Ishikawa (cell line): ENCODE measurements at regions not wholly inside any gene's neighbourhood (a gene's known extent, or its start where the extent isn't known, plus 50 kb on each side); places are given as distances from the start of the nearest gene placed in this dataset.

Source experiments
- CEBPB ChIP-seq: IDR thresholded peaks from 2 replicates; pipeline ENCODE4 v1.6.1; 2012
- EP300 ChIP-seq: IDR thresholded peaks from 2 replicates; pipeline ENCODE4 v1.6.1; 2012; ENCODE audit warnings: borderline replicate concordance
- FOXM1 ChIP-seq: IDR thresholded peaks from 2 replicates; pipeline ENCODE4 v1.6.1; 2012; ENCODE audit warnings: low read depth, borderline replicate concordance
- MAX ChIP-seq: IDR thresholded peaks from 2 replicates; pipeline ENCODE4 v1.6.1; 2012
- REST ChIP-seq: IDR thresholded peaks from 2 replicates; pipeline ENCODE4 v1.6.1; 2012; ENCODE audit warnings: low read depth, mild to moderate bottlenecking
- TAF1 ChIP-seq: IDR thresholded peaks from 2 replicates; pipeline ENCODE4 v1.6.1; 2012; ENCODE audit warnings: low read depth, mild to moderate bottlenecking
- TCF12 ChIP-seq: IDR thresholded peaks from 2 replicates; pipeline ENCODE4 v1.6.1; 2012; ENCODE audit warnings: low read depth
- TEAD4 ChIP-seq: IDR thresholded peaks from 2 replicates; pipeline ENCODE4 v1.6.1; 2012
- YY1 ChIP-seq: IDR thresholded peaks from 2 replicates; pipeline ENCODE4 v1.6.1; 2012; ENCODE audit warnings: low read depth

GRCh38 chr4:13942977-13943376 is 315.5 kb upstream of the BOD1L1 start:
- TF ChIP-seq TAF1 (no peak), REST (no peak), CEBPB (no peak), MAX (no peak), FOXM1 (no peak), TCF12 (no peak), EP300 (no peak), TEAD4 (no peak), YY1 (no peak)
